A549 (cell line): ENCODE measurements at regions not wholly inside any gene's neighbourhood (a gene's known extent, or its start where the extent isn't known, plus 50 kb on each side); places are given as distances from the start of the nearest gene placed in this dataset.

Experiments
- BHLHE40 ChIP-seq: IDR thresholded peaks from 2 replicates; pipeline ENCODE4 v1.6.1; 2012; ENCODE audit warnings: low read depth, low read length, inconsistent platforms
- CBX8 ChIP-seq: fragments of 200-600 bp; sonication (generic); IDR thresholded peaks from 2 replicates; pipeline ENCODE4 v1.6.1; 2016
- CHD2 ChIP-seq: fragments of 150-350 bp; IDR thresholded peaks from 2 replicates; pipeline ENCODE4 v1.6.1; 2014; ENCODE audit warnings: low read length; ENCODE audit not compliant: partially characterized antibody
- CTCF ChIP-seq: fragments of >200 bp; sonication (Bioruptor Twin); formaldehyde crosslinking; IDR thresholded peaks from 3 replicates; pipeline ENCODE4 v1.5.1; 2016
- EP300 ChIP-seq, 2 experiments: fragments of >200 bp; sonication (Bioruptor Twin); formaldehyde crosslinking; IDR thresholded peaks; 2 replicates in 1 of 2; 3 replicates in 1 of 2; pipeline ENCODE4 v1.6.1; 2016 to 2017
- HMGXB4 ChIP-seq: fragments of 250-450 bp; sonication (Bioruptor Pico); IDR thresholded peaks from 2 replicates; pipeline ENCODE4 v1.5.0; 2021; ENCODE audit warnings: mild to moderate bottlenecking, moderate library complexity, borderline replicate concordance
- MAX ChIP-seq: IDR thresholded peaks from 2 replicates; pipeline ENCODE4 v1.6.1; 2012
- PBX3 ChIP-seq: IDR thresholded peaks from 2 replicates; pipeline ENCODE4 v1.6.1; 2012
- POLR2A ChIP-seq: IDR thresholded peaks from 2 replicates; pipeline ENCODE4 v1.6.1; 2012; ENCODE audit warnings: mild to moderate bottlenecking, low read length
- RAD21 ChIP-seq, 2 experiments: fragments of >200 bp in 1 of 2; sonication (Bioruptor Twin) in 1 of 2; formaldehyde crosslinking in 1 of 2; IDR thresholded peaks in 1 of 2; conservative IDR thresholded peaks in 1 of 2; 2 replicates in 1 of 2; 3 replicates in 1 of 2; pipeline ENCODE4 v1.6.1; 2012 to 2018; ENCODE audit warnings: inconsistent platforms in 1 of 2
- REST ChIP-seq: fragments of 200-600 bp; sonication (generic); IDR thresholded peaks from 2 replicates; pipeline ENCODE4 v1.6.1; 2016; ENCODE audit warnings: antibody characterized with exemption, mild to moderate bottlenecking, moderate library complexity
- SMC3 ChIP-seq: fragments of >200 bp; sonication (Bioruptor Twin); formaldehyde crosslinking; IDR thresholded peaks from 3 replicates; pipeline ENCODE4 v1.6.1; 2018; ENCODE audit warnings: inconsistent platforms
- USF2 ChIP-seq: fragments of 450-650 bp; IDR thresholded peaks from 2 replicates; pipeline ENCODE4 v1.6.1; 2014; ENCODE audit warnings: antibody characterized with exemption

GRCh38 chr9:103485138-103485537 is 490.0 kb downstream of the CYLC2 start:
- TF ChIP-seq CTCF (no peak), PBX3 (no peak), POLR2A (no peak), SMC3 (no peak), MAX (no peak), RAD21 (conservative IDR thresholded peaks at IDR 0.05 in 1 of 2, IDR thresholded peaks at IDR 0.05 in 1 of 2) (no peak), REST (no peak), CHD2 (no peak), BHLHE40 (no peak), EP300 (IDR thresholded peaks at IDR 0.05) (no peak), USF2 (no peak), CBX8 (no peak), HMGXB4 (CRISPR knock-in tag) (no peak)
